ENCODE measurements at regions not wholly inside any gene's neighbourhood (a gene's known extent, or its start where the extent isn't known, plus 50 kb on each side); places are given as distances from the start of the nearest gene placed in this dataset.

- Histone ChIP-seq H3K27ac (ENCODE audit: low read depth, low read length) (no peak overlapping the region), H3K36me3 (ENCODE audit: control insufficient read depth, insufficient read depth, low read length) (no peaks in the 10 kb centered on the region), H3K4me1 (ENCODE audit: control insufficient read depth, insufficient read depth, low read length) (no peaks in the 10 kb centered on the region), H3K9me3 (ENCODE audit: control insufficient read depth, insufficient read depth, low read length) (no peaks in the 10 kb centered on the region), H3K27me3 (ENCODE audit: control insufficient read depth, insufficient read depth, low read length) (no peaks in the 10 kb centered on the region), H3K4me3 (ENCODE audit: low read depth, low read length) (no peak overlapping the region), H3K9ac (ENCODE audit: low read depth, low read length) (no peak overlapping the region)
Observed at GRCh38 chr1:14440166-14440565, 158.3 kb upstream of the KAZN start.

- Histone ChIP-seq H3K27ac (ENCODE audit: low read depth, low read length) (no peak overlapping the region), H3K9me3 (ENCODE audit: control insufficient read depth, insufficient read depth, low read length) (no peaks in the 10 kb centered on the region), H3K4me3 (ENCODE audit: low read depth, low read length) (no peak overlapping the region), H3K9ac (ENCODE audit: low read depth, low read length) (no peak overlapping the region), H3K36me3 (ENCODE audit: control insufficient read depth, insufficient read depth, low read length) (no peaks in the 10 kb centered on the region), H3K27me3 (ENCODE audit: control insufficient read depth, insufficient read depth, low read length) (no peaks in the 10 kb centered on the region), H3K4me1 (ENCODE audit: control insufficient read depth, insufficient read depth, low read length) (no peaks in the 10 kb centered on the region)
Observed at GRCh38 chr1:14440731-14441130, 157.8 kb upstream of the KAZN start.

GRCh38 chr1:14441302-14441741 lies 157.2 kb upstream of the KAZN start:
- Histone ChIP-seq H3K4me1 (ENCODE audit: control insufficient read depth, insufficient read depth, low read length) (no peaks in the 10 kb centered on the region), H3K9me3 (ENCODE audit: control insufficient read depth, insufficient read depth, low read length) (no peaks in the 10 kb centered on the region), H3K9ac (ENCODE audit: low read depth, low read length) (no peak overlapping the region), H3K36me3 (ENCODE audit: control insufficient read depth, insufficient read depth, low read length) (no peaks in the 10 kb centered on the region), H3K27me3 (ENCODE audit: control insufficient read depth, insufficient read depth, low read length) (no peaks in the 10 kb centered on the region), H3K27ac (ENCODE audit: low read depth, low read length) (no peak overlapping the region), H3K4me3 (ENCODE audit: low read depth, low read length) (no peak overlapping the region)

DNA sequence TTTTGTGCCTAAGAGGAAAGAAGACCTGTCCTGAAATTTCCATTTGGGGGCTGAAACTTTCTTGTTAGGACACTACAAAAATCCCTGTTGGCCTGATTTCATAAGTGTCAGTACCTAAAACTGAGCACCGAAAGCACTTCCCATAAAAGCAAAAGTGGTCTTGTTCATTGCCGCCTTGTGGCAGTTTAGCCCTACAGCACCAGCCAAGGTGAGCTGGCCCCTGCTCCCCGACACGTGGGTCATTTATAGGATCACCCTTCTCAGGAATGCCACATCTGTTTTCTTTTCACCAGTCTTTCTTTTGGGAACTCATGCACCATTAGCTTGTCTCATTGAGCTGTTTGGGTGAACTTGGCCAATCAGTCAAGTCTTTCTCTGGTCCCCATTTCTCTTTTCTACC lies 155.8 kb upstream of the KAZN start:
- no peaks in the 10 kb centered on the region for H3K4me1 ChIP-seq (ENCODE audit: control insufficient read depth, insufficient read depth, low read length)
- H3K27me3 ChIP-seq (ENCODE audit: control insufficient read depth, insufficient read depth, low read length): no peaks in the 10 kb centered on the region
- H3K27ac ChIP-seq (ENCODE audit: low read depth, low read length): no peak overlapping the region
- H3K9ac ChIP-seq (ENCODE audit: low read depth, low read length): no peak overlapping the region
- no peak overlapping the region for H3K4me3 ChIP-seq (ENCODE audit: low read depth, low read length)
- H3K36me3 ChIP-seq (ENCODE audit: control insufficient read depth, insufficient read depth, low read length): no peaks in the 10 kb centered on the region
- no peaks in the 10 kb centered on the region for H3K9me3 ChIP-seq (ENCODE audit: control insufficient read depth, insufficient read depth, low read length)

- Histone ChIP-seq H3K36me3 (ENCODE audit: control insufficient read depth, insufficient read depth, low read length) (no peaks in the 10 kb centered on the region), H3K4me3 (ENCODE audit: low read depth, low read length) (no peak overlapping the region), H3K27ac (ENCODE audit: low read depth, low read length) (no peak overlapping the region), H3K9ac (ENCODE audit: low read depth, low read length) (no peak overlapping the region), H3K27me3 (ENCODE audit: control insufficient read depth, insufficient read depth, low read length) (no peaks in the 10 kb centered on the region), H3K4me1 (ENCODE audit: control insufficient read depth, insufficient read depth, low read length) (no peaks in the 10 kb centered on the region), H3K9me3 (ENCODE audit: control insufficient read depth, insufficient read depth, low read length) (no peaks in the 10 kb centered on the region)
Observed at GRCh38 chr1:14443164-14443787, 155.2 kb upstream of the KAZN start.

DNA sequence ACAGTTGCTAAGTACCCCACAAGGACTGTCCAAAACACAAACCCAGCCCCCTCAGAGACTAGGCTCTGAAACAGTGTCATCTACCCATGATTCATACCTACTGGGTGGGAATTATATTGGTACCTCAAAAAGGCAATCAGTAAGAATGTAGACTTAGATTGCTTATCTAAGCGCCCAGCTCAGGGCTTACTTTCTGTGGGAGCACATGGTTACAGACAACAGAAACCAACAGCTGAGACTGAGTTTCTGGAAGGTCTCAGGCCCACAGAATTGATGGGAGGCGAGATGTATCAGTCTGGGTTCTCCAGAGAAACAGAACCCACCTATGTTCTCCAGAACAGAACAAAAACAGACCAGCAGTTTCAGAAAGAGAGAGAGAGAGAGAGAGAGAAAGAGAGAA lies 147.3 kb upstream of the KAZN start:
- H3K36me3 ChIP-seq (ENCODE audit: control insufficient read depth, insufficient read depth, low read length): no peaks in the 10 kb centered on the region
- no peak overlapping the region for H3K9ac ChIP-seq (ENCODE audit: low read depth, low read length)
- no peaks in the 10 kb centered on the region for H3K9me3 ChIP-seq (ENCODE audit: control insufficient read depth, insufficient read depth, low read length)
- H3K4me3 ChIP-seq (ENCODE audit: low read depth, low read length): no peak overlapping the region
- no peaks in the 10 kb centered on the region; the same call in 1 of the 2 replicates for H3K27me3 ChIP-seq (ENCODE audit: control insufficient read depth, insufficient read depth, low read length)
- H3K4me1 ChIP-seq (ENCODE audit: control insufficient read depth, insufficient read depth, low read length): no peaks in the 10 kb centered on the region
- no peak overlapping the region for H3K27ac ChIP-seq (ENCODE audit: low read depth, low read length)

GRCh38 chr1:14452551-14452950 lies 145.9 kb upstream of the KAZN start:
- Histone ChIP-seq H3K36me3 (ENCODE audit: control insufficient read depth, insufficient read depth, low read length) (no peaks in the 10 kb centered on the region), H3K27me3 (ENCODE audit: control insufficient read depth, insufficient read depth, low read length) (no peaks in the 10 kb centered on the region; the same call in 1 of the 2 replicates), H3K27ac (ENCODE audit: low read depth, low read length) (no peak overlapping the region), H3K4me1 (ENCODE audit: control insufficient read depth, insufficient read depth, low read length) (no peaks in the 10 kb centered on the region), H3K9ac (ENCODE audit: low read depth, low read length) (no peak overlapping the region), H3K9me3 (ENCODE audit: control insufficient read depth, insufficient read depth, low read length) (no peaks in the 10 kb centered on the region), H3K4me3 (ENCODE audit: low read depth, low read length) (no peak overlapping the region)

DNA sequence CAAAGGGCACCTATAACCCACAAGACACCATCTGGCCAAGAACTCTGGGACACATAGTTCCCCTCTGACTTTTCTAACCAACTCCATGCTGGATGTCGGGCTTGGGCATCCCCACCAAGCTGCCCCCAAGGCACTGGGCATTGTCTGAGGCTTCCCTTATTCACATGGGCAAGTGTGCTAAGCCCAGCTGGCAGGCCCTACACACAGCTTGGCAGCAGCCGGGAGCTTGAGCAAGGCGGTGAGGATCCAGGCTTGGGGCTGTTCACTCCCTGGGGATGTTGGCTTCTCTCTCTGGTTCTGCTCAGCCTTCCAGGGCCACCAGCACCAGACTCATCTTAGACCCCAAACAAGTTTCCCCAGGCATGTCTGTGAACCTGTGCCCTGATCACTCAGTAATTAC lies 138.3 kb upstream of the KAZN start:
- H3K4me1 ChIP-seq (ENCODE audit: control insufficient read depth, insufficient read depth, low read length): no peaks in the 10 kb centered on the region
- H3K4me3 ChIP-seq (ENCODE audit: low read depth, low read length): no peak overlapping the region
- H3K9me3 ChIP-seq (ENCODE audit: control insufficient read depth, insufficient read depth, low read length): no peaks in the 10 kb centered on the region
- H3K36me3 ChIP-seq (ENCODE audit: control insufficient read depth, insufficient read depth, low read length): no peaks in the 10 kb centered on the region
- no peaks in the 10 kb centered on the region for H3K27me3 ChIP-seq (ENCODE audit: control insufficient read depth, insufficient read depth, low read length)
- no peak overlapping the region for H3K27ac ChIP-seq (ENCODE audit: low read depth, low read length)
- no peak overlapping the region for H3K9ac ChIP-seq (ENCODE audit: low read depth, low read length)

- Histone ChIP-seq H3K4me1 (ENCODE audit: control insufficient read depth, insufficient read depth, low read length) (no peaks in the 10 kb centered on the region), H3K36me3 (ENCODE audit: control insufficient read depth, insufficient read depth, low read length) (no peaks in the 10 kb centered on the region), H3K4me3 (ENCODE audit: low read depth, low read length) (no peak overlapping the region), H3K27me3 (ENCODE audit: control insufficient read depth, insufficient read depth, low read length) (no peaks in the 10 kb centered on the region), H3K9ac (ENCODE audit: low read depth, low read length) (no peak overlapping the region), H3K9me3 (ENCODE audit: control insufficient read depth, insufficient read depth, low read length) (no peaks in the 10 kb centered on the region), H3K27ac (ENCODE audit: low read depth, low read length) (no peak overlapping the region)
Observed at GRCh38 chr1:14462851-14463250, 135.6 kb upstream of the KAZN start.

GRCh38 chr1:14466006-14466405 lies 132.5 kb upstream of the KAZN start:
- Histone ChIP-seq H3K27ac (ENCODE audit: low read depth, low read length) (no peak overlapping the region), H3K9ac (ENCODE audit: low read depth, low read length) (no peak overlapping the region), H3K27me3 (ENCODE audit: control insufficient read depth, insufficient read depth, low read length) (no peaks in the 10 kb centered on the region), H3K4me3 (ENCODE audit: low read depth, low read length) (no peak overlapping the region), H3K36me3 (ENCODE audit: control insufficient read depth, insufficient read depth, low read length) (no peaks in the 10 kb centered on the region), H3K9me3 (ENCODE audit: control insufficient read depth, insufficient read depth, low read length) (no peaks in the 10 kb centered on the region), H3K4me1 (ENCODE audit: control insufficient read depth, insufficient read depth, low read length) (no peaks in the 10 kb centered on the region)

GRCh38 chr1:14467112-14467511 lies 131.4 kb upstream of the KAZN start:
- Histone ChIP-seq H3K9ac (ENCODE audit: low read depth, low read length) (no peak overlapping the region), H3K9me3 (ENCODE audit: control insufficient read depth, insufficient read depth, low read length) (no peaks in the 10 kb centered on the region), H3K36me3 (ENCODE audit: control insufficient read depth, insufficient read depth, low read length) (no peaks in the 10 kb centered on the region), H3K27me3 (ENCODE audit: control insufficient read depth, insufficient read depth, low read length) (0 out of 2 replicates have a peak, but pooled peaks cover 5% of the 10 kb centered on the region), H3K4me3 (ENCODE audit: low read depth, low read length) (no peak overlapping the region), H3K4me1 (ENCODE audit: control insufficient read depth, insufficient read depth, low read length) (no peaks in the 10 kb centered on the region), H3K27ac (ENCODE audit: low read depth, low read length) (no peak overlapping the region)
